Naive thymus-derived CD4-positive, alpha-beta T cell (primary cell): ENCODE measurements at regions not wholly inside any gene's neighbourhood (a gene's known extent, or its start where the extent isn't known, plus 50 kb on each side); places are given as distances from the start of the nearest gene placed in this dataset.

Experiments used
- ATAC-seq: fragments of 150-1000 bp; cut with Tn5 transposase; 2 replicates; pipeline ENCODE4 v1.10.0; 2021; ENCODE audit warnings: mild to moderate bottlenecking, moderate library complexity
- CTCF ChIA-PET: fragments of 350-600 bp; sonication (Branson Sonifier 250); formaldehyde crosslinking; loops from one replicate; lab custom pipeline; 2021; ENCODE audit warnings: antibody characterized with exemption; lab: Charles Lee
- POLR2A ChIA-PET: fragments of 350-600 bp; sonication (Branson Sonifier 250); formaldehyde crosslinking; loops from one replicate; lab custom pipeline; 2021; ENCODE audit warnings: antibody characterized with exemption, inconsistent platforms; lab: Charles Lee
- DNase-seq, 9 donors: peaks; one replicate each; pipeline versions ENCODE4 v3.0.0 to v3.0.0-alpha.2; 2020 to 2022; ENCODE audit warnings: mixed read lengths in 1 of 9
- H3K27ac ChIP-seq: one replicate; pipeline ENCODE4 v1.7.0; 2013; ENCODE audit warnings: mild to moderate bottlenecking, low read depth, low read length, moderate library complexity
- H3K27me3 ChIP-seq, 2 donors: one replicate each; pipeline ENCODE4 v1.7.0; 2013; ENCODE audit warnings: low read length in 2 of 2, mild to moderate bottlenecking in 2 of 2, moderate library complexity in 2 of 2; ENCODE audit not compliant: control insufficient read depth in 2 of 2, insufficient read depth in 2 of 2
- H3K36me3 ChIP-seq, 3 experiments: 1 replicate in 2 of 3; 2 replicates in 1 of 3; pipeline ENCODE4 v1.7.0; 2013; ENCODE audit warnings: low read length in 3 of 3, mild to moderate bottlenecking in 3 of 3, moderate library complexity in 1 of 3; ENCODE audit not compliant: insufficient read depth in 3 of 3, control insufficient read depth in 2 of 3
- H3K4me1 ChIP-seq, 2 donors: one replicate each; pipeline ENCODE4 v1.7.0; 2013; ENCODE audit warnings: low read length in 2 of 2, mild to moderate bottlenecking in 2 of 2, moderate library complexity in 1 of 2; ENCODE audit not compliant: control insufficient read depth in 2 of 2, insufficient read depth in 2 of 2
- H3K4me3 ChIP-seq: 2 replicates; pipeline ENCODE4 v1.7.0; 2013; ENCODE audit warnings: mild to moderate bottlenecking, low read length
- H3K9me3 ChIP-seq, 3 experiments: 1 replicate in 2 of 3; 2 replicates in 1 of 3; pipeline ENCODE4 v1.7.0; 2013; ENCODE audit warnings: low read length in 3 of 3; ENCODE audit not compliant: control insufficient read depth in 2 of 3
- H3K27ac Mint-ChIP-seq, 9 donors: one replicate each; pipeline ENCODE4 v1.8.0; 2020 to 2022; ENCODE audit warnings: mixed read lengths in 9 of 9, mild to moderate bottlenecking in 8 of 9, moderate library complexity in 5 of 9, inconsistent platforms in 2 of 9
- H3K27me3 Mint-ChIP-seq, 5 donors: one replicate each; pipeline ENCODE4 v1.8.0; 2021 to 2022; ENCODE audit warnings: mixed read lengths in 5 of 5, mild to moderate bottlenecking in 1 of 5
- H3K36me3 Mint-ChIP-seq, 5 donors: one replicate each; pipeline ENCODE4 v1.8.0; 2020 to 2022; ENCODE audit warnings: mixed read lengths in 5 of 5, mild to moderate bottlenecking in 3 of 5, inconsistent platforms in 1 of 5
- H3K4me1 Mint-ChIP-seq, 7 donors: one replicate each; pipeline ENCODE4 v1.8.0; 2020 to 2022; ENCODE audit warnings: mixed read lengths in 7 of 7, mild to moderate bottlenecking in 3 of 7, inconsistent platforms in 1 of 7
- H3K4me3 Mint-ChIP-seq, 10 donors: one replicate each; pipeline ENCODE4 v1.8.0; 2020 to 2022; ENCODE audit warnings: mild to moderate bottlenecking in 10 of 10, mixed read lengths in 10 of 10, moderate library complexity in 6 of 10, inconsistent platforms in 2 of 10
- H3K9me3 Mint-ChIP-seq, 11 donors: one replicate each; pipeline ENCODE4 v1.8.0; 2020 to 2022; ENCODE audit warnings: mixed read lengths in 11 of 11, mild to moderate bottlenecking in 4 of 11, inconsistent platforms in 1 of 11, moderate library complexity in 1 of 11
- intact Hi-C, 2 donors: fragments of 100-400 bp; cut with micrococcal nuclease; formaldehyde crosslinking; loops; one replicate each; pipeline ENCODE4 v1.15.1; 2023

GRCh38 chr1:23615423-23615822, 56.1 kb upstream of the ID3 start:
- ChIA-PET POLR2A (interaction anchor here (36.4 kb wide), 1 partner anchor 39 kb away, joined by 1267 read pairs; the partner anchor contains the start of gene ID3), CTCF (interaction anchor here (2.0 kb wide), 1 partner anchor 22 kb away, joined by 4 read pairs; no protein-coding TSS in a partner anchor)
- Histone ChIP-seq H3K27ac (peak overlapping the region; percentile 71), H3K36me3 (no peaks in the 10 kb centered on the region), H3K4me1 (peaks cover 58 to 85% of the 10 kb centered on the region in 2 donors), H3K9me3 (no peaks in the 10 kb centered on the region), H3K27me3 (no peaks in the 10 kb centered on the region), H3K4me3 (no peak overlapping the region)
- peak overlapping the region in 8 of 9 donors; percentile 84 to 98 (median 94) for H3K27ac Mint-ChIP-seq
- peaks cover 0 to 2% (median 0%) of the 10 kb centered on the region in 11 donors for H3K9me3 Mint-ChIP-seq
- H3K4me3 Mint-ChIP-seq = peak overlapping the region in 3 of 10 donors; percentile 9 to 48 (median 42)
- no peak for DNase-seq
- peaks cover 0 to 1% (median 0%) of the 10 kb centered on the region in 5 donors for H3K36me3 Mint-ChIP-seq
- peaks cover 0 to 6% (median 0%) of the 10 kb centered on the region in 5 donors for H3K27me3 Mint-ChIP-seq
- intact Hi-C loops = no loop called here
- no peak for ATAC-seq
- peaks cover 61 to 98% (median 90%) of the 10 kb centered on the region in 7 donors for H3K4me1 Mint-ChIP-seq

- no peak for DNase-seq
- no peaks in the 10 kb centered on the region for H3K9me3 ChIP-seq
- no peak overlapping the region for H3K4me3 ChIP-seq
- ATAC-seq = no peak
- H3K27me3 ChIP-seq = no peaks in the 10 kb centered on the region
- CTCF ChIA-PET = interaction anchor here (1.2 to 4.9 kb wide), 7 partner anchors 13 to 117 kb away, joined by 4 to 46 read pairs (median 6); no protein-coding TSS in a partner anchor
- H3K4me1 ChIP-seq = peaks cover 49 to 75% of the 10 kb centered on the region in 2 donors
- peak overlapping the region; percentile 71 for H3K27ac ChIP-seq
- Mint-ChIP-seq H3K4me3 (peak overlapping the region in 8 of 10 donors; percentile 42 to 84 (median 69)), H3K27ac (peak overlapping the region; percentile 91 to 98 (median 96)), H3K9me3 (peaks cover 0 to 2% (median 0%) of the 10 kb centered on the region in 11 donors), H3K4me1 (peaks cover 52 to 89% (median 85%) of the 10 kb centered on the region in 7 donors), H3K36me3 (peaks cover 0 to 1% (median 0%) of the 10 kb centered on the region in 5 donors), H3K27me3 (peaks cover 0 to 6% (median 0%) of the 10 kb centered on the region in 5 donors)
- POLR2A ChIA-PET = interaction anchor here (1.7 to 36.4 kb wide), 6 partner anchors 8 to 38 kb away, joined by 9 to 1267 read pairs (median 18); partner anchors contain the start of gene ID3
- intact Hi-C loops = no loop called here
- H3K36me3 ChIP-seq = no peaks in the 10 kb centered on the region
Measured at GRCh38 chr1:23614032-23614660, 54.8 kb upstream of the ID3 start.

DNA sequence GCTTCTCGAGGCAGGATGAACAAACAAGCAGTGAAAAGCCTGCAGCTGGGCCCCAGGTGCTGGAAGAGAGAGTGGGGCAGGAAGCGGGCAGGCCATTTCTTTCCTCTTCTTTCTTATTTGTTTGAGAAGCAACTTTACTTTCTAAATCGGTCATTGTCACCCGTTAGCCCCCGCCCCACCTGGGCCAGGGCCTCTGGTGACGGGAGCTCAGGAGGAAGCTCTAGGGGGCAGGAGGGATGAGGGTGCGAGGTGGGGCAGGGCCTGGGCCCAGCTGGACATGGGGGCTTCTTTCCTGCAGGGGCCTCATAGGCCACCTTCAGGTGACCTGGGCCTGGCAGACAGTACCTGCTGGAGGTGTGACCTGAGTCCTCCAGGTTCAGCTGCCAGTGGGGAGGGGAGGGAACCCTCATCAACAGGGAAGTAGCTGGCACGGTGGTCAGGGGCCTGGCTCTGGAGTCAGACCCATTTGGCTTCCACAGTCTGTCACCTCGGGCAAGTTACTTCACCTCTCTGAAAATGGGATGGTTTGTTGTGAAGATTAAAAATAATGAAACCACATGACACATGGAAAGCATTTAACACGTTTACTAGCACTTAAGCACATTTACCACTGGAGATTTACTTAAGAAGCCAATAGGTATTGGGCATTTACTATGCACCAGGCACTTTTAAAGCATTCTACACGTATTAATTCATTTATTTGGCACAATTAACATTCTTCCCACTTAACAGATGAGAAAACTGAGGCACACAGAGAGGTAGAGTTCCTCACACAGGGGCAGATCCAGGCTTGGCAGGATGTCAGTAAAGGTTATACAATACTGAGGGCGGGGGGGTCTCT, 54.1 kb upstream of the ID3 start:
- ChIA-PET POLR2A (interaction anchor here (0.8 to 36.4 kb wide), 9 partner anchors 8 to 68 kb away, joined by 4 to 1267 read pairs (median 10); partner anchors contain the start of gene ID3), CTCF (interaction anchor here (1.1 to 4.9 kb wide), 9 partner anchors 13 to 117 kb away, joined by 4 to 46 read pairs (median 6); no protein-coding TSS in a partner anchor)
- Histone ChIP-seq H3K27ac (peak overlapping the region; percentile 71), H3K36me3 (no peaks in the 10 kb centered on the region), H3K4me3 (peak overlapping the region; percentile 14), H3K27me3 (no peaks in the 10 kb centered on the region), H3K9me3 (no peaks in the 10 kb centered on the region), H3K4me1 (peaks cover 41 to 68% of the 10 kb centered on the region in 2 donors)
- intact Hi-C loops = loop anchor here (2.0 kb wide), 2 partner anchors 13 to 55 kb away; partner anchors contain the start of gene ID3 (in 1 of the 2)
- DNase-seq = peak in 8 of 9 donors; percentile 52 to 72 (median 64)
- H3K4me3 Mint-ChIP-seq = peak overlapping the region; percentile 48 to 84 (median 71)
- peak; percentile 57 for ATAC-seq
- H3K4me1 Mint-ChIP-seq = peaks cover 45 to 88% (median 85%) of the 10 kb centered on the region in 7 donors
- H3K27ac Mint-ChIP-seq = peak overlapping the region; percentile 91 to 98 (median 96)
- H3K36me3 Mint-ChIP-seq = peaks cover 0 to 1% (median 0%) of the 10 kb centered on the region in 5 donors
- peaks cover 0 to 2% (median 0%) of the 10 kb centered on the region in 11 donors for H3K9me3 Mint-ChIP-seq
- peaks cover 0 to 2% (median 0%) of the 10 kb centered on the region in 5 donors for H3K27me3 Mint-ChIP-seq

GRCh38 chr1:23611601-23612327, 52.5 kb upstream of the ID3 start:
- Histone ChIP-seq H3K4me3 (peak overlapping the region; percentile 14), H3K27ac (peak overlapping the region; percentile 71), H3K36me3 (no peaks in the 10 kb centered on the region), H3K4me1 (peaks cover 42 to 70% of the 10 kb centered on the region in 2 donors), H3K27me3 (no peaks in the 10 kb centered on the region), H3K9me3 (no peaks in the 10 kb centered on the region)
- Mint-ChIP-seq H3K27me3 (peaks cover 0 to 2% (median 0%) of the 10 kb centered on the region in 5 donors), H3K27ac (peak overlapping the region; percentile 91 to 98 (median 96)), H3K36me3 (peaks cover 0 to 2% (median 0%) of the 10 kb centered on the region in 5 donors), H3K4me3 (peak overlapping the region; percentile 37 to 84 (median 71)), H3K9me3 (peaks cover 0 to 4% (median 0%) of the 10 kb centered on the region in 11 donors), H3K4me1 (peaks cover 49 to 88% (median 83%) of the 10 kb centered on the region in 7 donors)
- intact Hi-C loops = loop anchor here (1.0 to 2.0 kb wide), 3 partner anchors 9 to 53 kb away; partner anchors contain the start of gene ID3 (in 1 of the 2)
- POLR2A ChIA-PET = interaction anchor here (1.2 to 36.4 kb wide), 8 partner anchors 8 to 66 kb away, joined by 5 to 1267 read pairs (median 13); partner anchors contain the start of gene ID3
- ATAC-seq (peak; percentile 69), DNase-seq (peak in 1 of 9 donors; percentile 50)
- CTCF ChIA-PET = interaction anchor here (0.6 to 4.9 kb wide), 10 partner anchors 11 to 1933 kb away, joined by 3 to 46 read pairs (median 5); partner anchors contain the start of gene ID3

GRCh38 chr1:23610677-23611076, 51.4 kb upstream of the ID3 start:
- Histone ChIP-seq H3K4me1 (peaks cover 46 to 71% of the 10 kb centered on the region in 2 donors), H3K27me3 (no peaks in the 10 kb centered on the region), H3K4me3 (no peak overlapping the region), H3K27ac (no peak overlapping the region), H3K36me3 (no peaks in the 10 kb centered on the region), H3K9me3 (no peaks in the 10 kb centered on the region)
- intact Hi-C loops = no loop called here
- ChIA-PET POLR2A (interaction anchor here (1.5 to 36.4 kb wide), 2 partner anchors 9 to 35 kb away, joined by 6 to 1267 read pairs; partner anchors contain the start of gene ID3), CTCF (interaction anchor here (4.9 kb wide), 1 partner anchor 10 kb away, joined by 46 read pairs; no protein-coding TSS in a partner anchor)
- Mint-ChIP-seq H3K9me3 (peaks cover 0 to 4% (median 0%) of the 10 kb centered on the region in 11 donors), H3K36me3 (peaks cover 0 to 2% (median 0%) of the 10 kb centered on the region in 5 donors), H3K4me1 (peaks cover 48 to 87% (median 81%) of the 10 kb centered on the region in 7 donors), H3K27me3 (peaks cover 0 to 2% (median 0%) of the 10 kb centered on the region in 5 donors), H3K4me3 (peak overlapping the region in 7 of 10 donors; percentile 12 to 84 (median 37)), H3K27ac (peak overlapping the region; percentile 35 to 98 (median 85))
- DNase-seq = no peak
- no peak for ATAC-seq
